H9 (cell line): ENCODE measurements at regions not wholly inside any gene's neighbourhood (a gene's known extent, or its start where the extent isn't known, plus 50 kb on each side); places are given as distances from the start of the nearest gene placed in this dataset.

Source experiments
- DNase-seq: peaks from one replicate; pipeline ENCODE4 v3.0.0-alpha.2; 2017
- H2AFZ ChIP-seq: one replicate; pipeline ENCODE4 v1.6.1; 2013; ENCODE audit warnings: mild to moderate bottlenecking, low read length, control low read depth, moderate library complexity
- H2AK5ac ChIP-seq: 2 replicates; pipeline ENCODE4 v1.6.1; 2013; ENCODE audit warnings: low read length, control low read depth, mixed read lengths; ENCODE audit not compliant: insufficient read length
- H2BK120ac ChIP-seq: one replicate; pipeline ENCODE4 v1.6.1; 2013; ENCODE audit warnings: low read depth, mild to moderate bottlenecking, low read length, control low read depth, inconsistent platforms; ENCODE audit not compliant: poor library complexity, severe bottlenecking
- H2BK12ac ChIP-seq: 2 replicates; pipeline ENCODE4 v1.6.1; 2013; ENCODE audit warnings: low read length, control low read depth, mixed read lengths, low read depth; ENCODE audit not compliant: insufficient read length
- H2BK15ac ChIP-seq: 2 replicates; pipeline ENCODE4 v1.6.1; 2013; ENCODE audit warnings: low read depth, low read length, control low read depth
- H2BK20ac ChIP-seq: one replicate; pipeline ENCODE4 v1.6.1; 2013; ENCODE audit warnings: low read depth, mild to moderate bottlenecking, low read length, control low read depth, inconsistent platforms; ENCODE audit not compliant: poor library complexity, severe bottlenecking
- H2BK5ac ChIP-seq: 2 replicates; pipeline ENCODE4 v1.6.1; 2013; ENCODE audit warnings: low read length, control low read depth, mixed read lengths; ENCODE audit not compliant: insufficient read length
- H3K14ac ChIP-seq: 2 replicates; pipeline ENCODE4 v1.6.1; 2013; ENCODE audit warnings: low read length, control low read depth; ENCODE audit not compliant: insufficient read depth
- H3K18ac ChIP-seq: 2 replicates; pipeline ENCODE4 v1.6.1; 2013; ENCODE audit warnings: low read depth, mild to moderate bottlenecking, mixed read lengths, low read length, control low read depth; ENCODE audit not compliant: insufficient read length
- H3K23ac ChIP-seq: 2 replicates; pipeline ENCODE4 v1.6.1; 2013; ENCODE audit warnings: low read length, control low read depth, mixed read lengths, low read depth; ENCODE audit not compliant: insufficient read length
- H3K23me2 ChIP-seq: 2 replicates; pipeline ENCODE4 v1.6.1; 2013; ENCODE audit warnings: low read depth, mild to moderate bottlenecking, mixed read lengths, low read length, control low read depth; ENCODE audit not compliant: insufficient read length, poor library complexity, severe bottlenecking
- H3K27ac ChIP-seq: 2 replicates; pipeline ENCODE4 v1.5.1; 2013; ENCODE audit warnings: low read length, control low read depth, mixed read lengths, low read depth; ENCODE audit not compliant: insufficient read length
- H3K27me3 ChIP-seq: 2 replicates; pipeline ENCODE4 v1.6.1; 2013; ENCODE audit warnings: low read length, control low read depth, inconsistent platforms; ENCODE audit not compliant: insufficient read depth
- H3K4ac ChIP-seq: 2 replicates; pipeline ENCODE4 v1.6.1; 2013; ENCODE audit warnings: low read depth, mild to moderate bottlenecking, control low read depth, inconsistent platforms, low read length, moderate library complexity
- H3K4me1 ChIP-seq: 2 replicates; pipeline ENCODE4 v1.6.1; 2013; ENCODE audit warnings: low read length, control low read depth, inconsistent platforms; ENCODE audit not compliant: insufficient read depth
- H3K4me2 ChIP-seq: 2 replicates; pipeline ENCODE4 v1.6.1; 2013; ENCODE audit warnings: low read length, control low read depth, mixed read lengths; ENCODE audit not compliant: insufficient read length, insufficient read depth
- H3K56ac ChIP-seq: 2 replicates; pipeline ENCODE4 v1.6.1; 2013; ENCODE audit warnings: low read depth, mild to moderate bottlenecking, mixed read lengths, low read length, control low read depth; ENCODE audit not compliant: insufficient read length
- H3K79me1 ChIP-seq: 2 replicates; pipeline ENCODE4 v1.6.1; 2013; ENCODE audit warnings: low read depth, mild to moderate bottlenecking, moderate library complexity, low read length, control low read depth, inconsistent platforms; ENCODE audit not compliant: insufficient read depth, poor library complexity, severe bottlenecking
- H3K79me2 ChIP-seq: 2 replicates; pipeline ENCODE4 v1.6.1; 2013; ENCODE audit warnings: low read length, control low read depth, inconsistent platforms; ENCODE audit not compliant: insufficient read depth
- H3K9ac ChIP-seq: 2 replicates; pipeline ENCODE4 v1.6.1; 2013; ENCODE audit warnings: low read length, control low read depth, mixed read lengths; ENCODE audit not compliant: insufficient read length; ENCODE audit errors: extremely low read depth
- H3K9me3 ChIP-seq: one replicate; pipeline ENCODE4 v1.6.1; 2013; ENCODE audit warnings: low read depth, low read length, inconsistent platforms; ENCODE audit not compliant: control insufficient read depth
- H3T11ph ChIP-seq: one replicate; pipeline ENCODE4 v1.6.1; 2013; ENCODE audit warnings: mild to moderate bottlenecking, low read length, control low read depth, inconsistent platforms
- H4K20me1 ChIP-seq: one replicate; pipeline ENCODE4 v1.6.1; 2013; ENCODE audit not compliant: control insufficient read depth, insufficient read length, insufficient read depth
- H4K5ac ChIP-seq: 2 replicates; pipeline ENCODE4 v1.6.1; 2013; ENCODE audit warnings: low read depth, mild to moderate bottlenecking, mixed read lengths, low read length, control low read depth; ENCODE audit not compliant: insufficient read length
- H4K8ac ChIP-seq: replicated peaks from 2 replicates; pipeline ENCODE4 v1.6.1; 2013; ENCODE audit warnings: low read length, control low read depth, mixed read lengths, low read depth; ENCODE audit not compliant: insufficient read length
- H4K91ac ChIP-seq: 2 replicates; pipeline ENCODE4 v1.6.1; 2013; ENCODE audit warnings: low read depth, mild to moderate bottlenecking, moderate library complexity, mixed read lengths, low read length, control low read depth; ENCODE audit not compliant: insufficient read length
- H3K27ac Mint-ChIP-seq, 3 experiments: 2 replicates in 2 of 3; 3 replicates in 1 of 3; pipeline ENCODE4 v1.8.0; 2020 to 2021; ENCODE audit warnings: mixed read lengths in 3 of 3, mild to moderate bottlenecking in 1 of 3, moderate library complexity in 1 of 3
- H3K27me3 Mint-ChIP-seq: 2 replicates; pipeline ENCODE4 v1.8.0; 2021; ENCODE audit warnings: low read depth, mild to moderate bottlenecking, moderate library complexity, mixed read lengths
- H3K36me3 Mint-ChIP-seq, 3 experiments: 2 replicates in 2 of 3; 3 replicates in 1 of 3; pipeline ENCODE4 v1.8.0; 2020 to 2021; ENCODE audit warnings: low read depth in 3 of 3, mixed read lengths in 3 of 3; ENCODE audit not compliant: insufficient read depth in 1 of 3
- H3K4me1 Mint-ChIP-seq, 2 experiments: 2 replicates each; pipeline ENCODE4 v1.8.0; 2020; ENCODE audit warnings: mixed read lengths in 2 of 2
- H3K4me3 Mint-ChIP-seq, 2 experiments: 2 replicates in 1 of 2; 3 replicates in 1 of 2; pipeline ENCODE4 v1.8.0; 2020 to 2021; ENCODE audit warnings: mild to moderate bottlenecking in 2 of 2, mixed read lengths in 2 of 2, moderate library complexity in 1 of 2
- H3K9me3 Mint-ChIP-seq, 2 experiments: 2 replicates in 1 of 2; 3 replicates in 1 of 2; pipeline ENCODE4 v1.8.0; 2020; ENCODE audit warnings: mild to moderate bottlenecking in 2 of 2, mixed read lengths in 2 of 2, moderate library complexity in 1 of 2
- CTCF ChIP-seq: fragments of 200-600 bp; sonication (generic); conservative IDR thresholded peaks from 3 replicates; pipeline ENCODE4 v1.8.0; 2021; ENCODE audit warnings: antibody characterized with exemption, mild to moderate bottlenecking
- WGBS: extraction: QIAGEN DNeasy Blood & Tissue Kit; methylation state at CpG from one replicate; pipeline ENCODE4 v1.1.7; 2013; ENCODE audit warnings: missing lambda C conversion rate, low lambda C conversion rate, mixed read lengths; ENCODE audit not compliant: insufficient read length; ENCODE audit errors: extremely low coverage; 5-methylcytosine and 5-hydroxymethylcytosine counted together

- no peak overlapping the region for H4K8ac ChIP-seq
- H2BK5ac ChIP-seq = no peak overlapping the region
- no peak overlapping the region for H3K4me2 ChIP-seq
- no peak for DNase-seq
- TF ChIP-seq CTCF = no peak
- H3K18ac ChIP-seq = no peak overlapping the region
- H3K14ac ChIP-seq = no peak overlapping the region
- Mint-ChIP-seq H3K27me3 (no peaks in the 10 kb centered on the region), H3K4me1 (peaks cover 7 to 9% of the 10 kb centered on the region in 2 experiments), H3K4me3 (no peak overlapping the region; a peak in 1 of 5 replicates), H3K27ac (peak overlapping the region in 1 of 3 experiments; percentile 90; a peak in 2 of 7 replicates), H3K36me3 (peaks cover 3 to 6% (median 3%) of the 10 kb centered on the region in 3 experiments), H3K9me3 (peaks cover 6 to 7% of the 10 kb centered on the region in 2 experiments)
- no peaks in the 10 kb centered on the region for H3K23me2 ChIP-seq
- H3K9ac ChIP-seq = no peak overlapping the region
- peak overlapping the region; percentile 25 for H2AFZ ChIP-seq
- H2BK120ac ChIP-seq = no peak overlapping the region
- H4K91ac ChIP-seq = no peak overlapping the region
- H3K9me3 ChIP-seq = no peaks in the 10 kb centered on the region
- H2BK12ac ChIP-seq = no peak overlapping the region
- H2AK5ac ChIP-seq = no peak overlapping the region
- no peak overlapping the region for H3K4ac ChIP-seq
- no peaks in the 10 kb centered on the region for H3K79me1 ChIP-seq
- no peak overlapping the region for H2BK15ac ChIP-seq
- H3K27ac ChIP-seq = no peak overlapping the region
- no peak overlapping the region for H3K56ac ChIP-seq
- no peak overlapping the region for H2BK20ac ChIP-seq
- H3K79me2 ChIP-seq = no peaks in the 10 kb centered on the region
- H4K20me1 ChIP-seq = no peaks in the 10 kb centered on the region
- H3K4me1 ChIP-seq = no peaks in the 10 kb centered on the region; the same call in 1 of the 2 replicates
- WGBS = no CpG with 5 or more reads among the region's 6 CpGs
- H3K23ac ChIP-seq = no peak overlapping the region
- no peak overlapping the region for H3T11ph ChIP-seq
- H4K5ac ChIP-seq = no peak overlapping the region
- H3K27me3 ChIP-seq = no peaks in the 10 kb centered on the region
These were observed 1396.5 kb upstream of the CELF2 start for GRCh38 chr10:9621216-9621615.
